ENCODE measurements at regions not wholly inside any gene's neighbourhood (a gene's known extent, or its start where the extent isn't known, plus 50 kb on each side); places are given as distances from the start of the nearest gene placed in this dataset.
A peak's percentile ranks its signal among the peaks of the same experiment; 100 is the strongest.

DNA sequence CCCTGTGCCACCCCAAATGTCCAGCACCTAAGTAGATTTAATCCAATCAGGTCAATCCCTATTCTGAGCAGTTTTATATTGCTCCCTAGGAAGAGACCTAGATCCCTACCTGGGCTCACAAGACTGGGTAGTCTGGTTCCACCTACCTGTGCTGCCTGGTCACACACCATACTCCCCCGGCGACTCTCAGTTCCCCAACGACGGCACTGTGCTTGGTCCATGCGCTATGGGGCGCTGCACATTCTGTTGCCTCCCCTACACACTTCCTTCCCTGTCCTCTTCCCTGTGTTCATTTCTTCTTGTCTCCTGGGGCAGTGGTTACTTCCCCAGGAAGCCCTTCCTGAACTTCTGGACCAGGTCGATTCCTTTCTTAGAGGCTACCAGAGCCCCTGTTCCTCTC lies 109.9 kb upstream of the IL12B start (continued):
- TF ChIP-seq, protein P1, sequence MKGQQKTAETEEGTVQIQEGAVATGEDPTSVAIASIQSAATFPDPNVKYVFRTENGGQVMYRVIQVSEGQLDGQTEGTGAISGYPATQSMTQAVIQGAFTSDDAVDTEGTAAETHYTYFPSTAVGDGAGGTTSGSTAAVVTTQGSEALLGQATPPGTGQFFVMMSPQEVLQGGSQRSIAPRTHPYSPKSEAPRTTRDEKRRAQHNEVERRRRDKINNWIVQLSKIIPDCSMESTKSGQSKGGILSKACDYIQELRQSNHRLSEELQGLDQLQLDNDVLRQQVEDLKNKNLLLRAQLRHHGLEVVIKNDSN (IDR thresholded peaks at IDR 0.05; ENCODE audit: borderline replicate concordance, extremely low read length, insufficient read depth, low read depth, low read length) = no peak
- TF ChIP-seq, protein P2, sequence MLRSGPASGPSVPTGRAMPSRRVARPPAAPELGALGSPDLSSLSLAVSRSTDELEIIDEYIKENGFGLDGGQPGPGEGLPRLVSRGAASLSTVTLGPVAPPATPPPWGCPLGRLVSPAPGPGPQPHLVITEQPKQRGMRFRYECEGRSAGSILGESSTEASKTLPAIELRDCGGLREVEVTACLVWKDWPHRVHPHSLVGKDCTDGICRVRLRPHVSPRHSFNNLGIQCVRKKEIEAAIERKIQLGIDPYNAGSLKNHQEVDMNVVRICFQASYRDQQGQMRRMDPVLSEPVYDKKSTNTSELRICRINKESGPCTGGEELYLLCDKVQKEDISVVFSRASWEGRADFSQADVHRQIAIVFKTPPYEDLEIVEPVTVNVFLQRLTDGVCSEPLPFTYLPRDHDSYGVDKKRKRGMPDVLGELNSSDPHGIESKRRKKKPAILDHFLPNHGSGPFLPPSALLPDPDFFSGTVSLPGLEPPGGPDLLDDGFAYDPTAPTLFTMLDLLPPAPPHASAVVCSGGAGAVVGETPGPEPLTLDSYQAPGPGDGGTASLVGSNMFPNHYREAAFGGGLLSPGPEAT (IDR thresholded peaks at IDR 0.05; ENCODE audit: low read depth) = no peak
- TF ChIP-seq WRNIP1 (IDR thresholded peaks at IDR 0.05; ENCODE audit: borderline replicate concordance, low read depth, low read length) = no peak
- TF ChIP-seq SMAD5 (IDR thresholded peaks at IDR 0.05; ENCODE audit: low read depth) = no peak
- TF ChIP-seq, protein P3, sequence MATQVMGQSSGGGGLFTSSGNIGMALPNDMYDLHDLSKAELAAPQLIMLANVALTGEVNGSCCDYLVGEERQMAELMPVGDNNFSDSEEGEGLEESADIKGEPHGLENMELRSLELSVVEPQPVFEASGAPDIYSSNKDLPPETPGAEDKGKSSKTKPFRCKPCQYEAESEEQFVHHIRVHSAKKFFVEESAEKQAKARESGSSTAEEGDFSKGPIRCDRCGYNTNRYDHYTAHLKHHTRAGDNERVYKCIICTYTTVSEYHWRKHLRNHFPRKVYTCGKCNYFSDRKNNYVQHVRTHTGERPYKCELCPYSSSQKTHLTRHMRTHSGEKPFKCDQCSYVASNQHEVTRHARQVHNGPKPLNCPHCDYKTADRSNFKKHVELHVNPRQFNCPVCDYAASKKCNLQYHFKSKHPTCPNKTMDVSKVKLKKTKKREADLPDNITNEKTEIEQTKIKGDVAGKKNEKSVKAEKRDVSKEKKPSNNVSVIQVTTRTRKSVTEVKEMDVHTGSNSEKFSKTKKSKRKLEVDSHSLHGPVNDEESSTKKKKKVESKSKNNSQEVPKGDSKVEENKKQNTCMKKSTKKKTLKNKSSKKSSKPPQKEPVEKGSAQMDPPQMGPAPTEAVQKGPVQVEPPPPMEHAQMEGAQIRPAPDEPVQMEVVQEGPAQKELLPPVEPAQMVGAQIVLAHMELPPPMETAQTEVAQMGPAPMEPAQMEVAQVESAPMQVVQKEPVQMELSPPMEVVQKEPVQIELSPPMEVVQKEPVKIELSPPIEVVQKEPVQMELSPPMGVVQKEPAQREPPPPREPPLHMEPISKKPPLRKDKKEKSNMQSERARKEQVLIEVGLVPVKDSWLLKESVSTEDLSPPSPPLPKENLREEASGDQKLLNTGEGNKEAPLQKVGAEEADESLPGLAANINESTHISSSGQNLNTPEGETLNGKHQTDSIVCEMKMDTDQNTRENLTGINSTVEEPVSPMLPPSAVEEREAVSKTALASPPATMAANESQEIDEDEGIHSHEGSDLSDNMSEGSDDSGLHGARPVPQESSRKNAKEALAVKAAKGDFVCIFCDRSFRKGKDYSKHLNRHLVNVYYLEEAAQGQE (IDR thresholded peaks at IDR 0.05; ENCODE audit: low read depth, low read length) = no peak
- no peak for TF ChIP-seq ETV6 (conservative IDR thresholded peaks at IDR 0.05 in 1 of 2, IDR thresholded peaks at IDR 0.05 in 1 of 2; ENCODE audit: borderline replicate concordance in 1 of 2, low read depth in 1 of 2)
- TF ChIP-seq SUZ12 (IDR thresholded peaks at IDR 0.05; ENCODE audit: unreplicated experiment) = no peak
- no peak for TF ChIP-seq EED (IDR thresholded peaks at IDR 0.05; ENCODE audit: low read depth)
- TF ChIP-seq, protein P4, sequence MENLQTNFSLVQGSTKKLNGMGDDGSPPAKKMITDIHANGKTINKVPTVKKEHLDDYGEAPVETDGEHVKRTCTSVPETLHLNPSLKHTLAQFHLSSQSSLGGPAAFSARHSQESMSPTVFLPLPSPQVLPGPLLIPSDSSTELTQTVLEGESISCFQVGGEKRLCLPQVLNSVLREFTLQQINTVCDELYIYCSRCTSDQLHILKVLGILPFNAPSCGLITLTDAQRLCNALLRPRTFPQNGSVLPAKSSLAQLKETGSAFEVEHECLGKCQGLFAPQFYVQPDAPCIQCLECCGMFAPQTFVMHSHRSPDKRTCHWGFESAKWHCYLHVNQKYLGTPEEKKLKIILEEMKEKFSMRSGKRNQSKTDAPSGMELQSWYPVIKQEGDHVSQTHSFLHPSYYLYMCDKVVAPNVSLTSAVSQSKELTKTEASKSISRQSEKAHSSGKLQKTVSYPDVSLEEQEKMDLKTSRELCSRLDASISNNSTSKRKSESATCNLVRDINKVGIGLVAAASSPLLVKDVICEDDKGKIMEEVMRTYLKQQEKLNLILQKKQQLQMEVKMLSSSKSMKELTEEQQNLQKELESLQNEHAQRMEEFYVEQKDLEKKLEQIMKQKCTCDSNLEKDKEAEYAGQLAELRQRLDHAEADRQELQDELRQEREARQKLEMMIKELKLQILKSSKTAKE (IDR thresholded peaks at IDR 0.05; ENCODE audit: low read depth, poor library complexity, severe bottlenecking) = no peak
- peak; percentile 66; the same call in 1 of the 2 replicates for TF ChIP-seq SPI1 (IDR thresholded peaks at IDR 0.05; ENCODE audit: borderline replicate concordance, insufficient read depth, low read depth, low read length)
- TF ChIP-seq FOXM1 (IDR thresholded peaks at IDR 0.05; ENCODE audit: low read depth, low read length) = no peak
- no peak for TF ChIP-seq NBN (IDR thresholded peaks at IDR 0.05)
- no peak for TF ChIP-seq SUPT20H (IDR thresholded peaks at IDR 0.05; ENCODE audit: borderline replicate concordance, control insufficient read depth, low read depth, low read length)
- no peak for TF ChIP-seq KLF5 (IDR thresholded peaks at IDR 0.05; ENCODE audit: partially characterized antibody)
- TF ChIP-seq TCF3 (IDR thresholded peaks at IDR 0.05; ENCODE audit: borderline replicate concordance, insufficient read depth, low read depth, low read length) = no peak
- TF ChIP-seq IKZF2 (IDR thresholded peaks at IDR 0.05) = no peak; a peak in 1 of 4 replicates
- TF ChIP-seq, protein P5, sequence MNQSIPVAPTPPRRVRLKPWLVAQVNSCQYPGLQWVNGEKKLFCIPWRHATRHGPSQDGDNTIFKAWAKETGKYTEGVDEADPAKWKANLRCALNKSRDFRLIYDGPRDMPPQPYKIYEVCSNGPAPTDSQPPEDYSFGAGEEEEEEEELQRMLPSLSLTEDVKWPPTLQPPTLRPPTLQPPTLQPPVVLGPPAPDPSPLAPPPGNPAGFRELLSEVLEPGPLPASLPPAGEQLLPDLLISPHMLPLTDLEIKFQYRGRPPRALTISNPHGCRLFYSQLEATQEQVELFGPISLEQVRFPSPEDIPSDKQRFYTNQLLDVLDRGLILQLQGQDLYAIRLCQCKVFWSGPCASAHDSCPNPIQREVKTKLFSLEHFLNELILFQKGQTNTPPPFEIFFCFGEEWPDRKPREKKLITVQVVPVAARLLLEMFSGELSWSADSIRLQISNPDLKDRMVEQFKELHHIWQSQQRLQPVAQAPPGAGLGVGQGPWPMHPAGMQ (IDR thresholded peaks at IDR 0.05; ENCODE audit: borderline replicate concordance) = no peak
- TF ChIP-seq ASH2L (IDR thresholded peaks at IDR 0.05; ENCODE audit: borderline replicate concordance, low read depth) = no peak
- no peak for TF ChIP-seq POLR2AphosphoS2 (IDR thresholded peaks at IDR 0.05; ENCODE audit: low read depth, low read length)
- TF ChIP-seq PAX5 (IDR thresholded peaks at IDR 0.05; ENCODE audit: borderline replicate concordance, low read depth, low read length) = no peak
- TF ChIP-seq NFXL1 (IDR thresholded peaks at IDR 0.05; ENCODE audit: borderline replicate concordance) = no peak
- no peak for TF ChIP-seq NR2F1 (conservative IDR thresholded peaks at IDR 0.05)

Data from GM12878 (cell line).